ENCODE measurements at regions not wholly inside any gene's neighbourhood (a gene's known extent, or its start where the extent isn't known, plus 50 kb on each side); places are given as distances from the start of the nearest gene placed in this dataset.
A peak's percentile ranks its signal among the peaks of the same experiment; 100 is the strongest.

DNA sequence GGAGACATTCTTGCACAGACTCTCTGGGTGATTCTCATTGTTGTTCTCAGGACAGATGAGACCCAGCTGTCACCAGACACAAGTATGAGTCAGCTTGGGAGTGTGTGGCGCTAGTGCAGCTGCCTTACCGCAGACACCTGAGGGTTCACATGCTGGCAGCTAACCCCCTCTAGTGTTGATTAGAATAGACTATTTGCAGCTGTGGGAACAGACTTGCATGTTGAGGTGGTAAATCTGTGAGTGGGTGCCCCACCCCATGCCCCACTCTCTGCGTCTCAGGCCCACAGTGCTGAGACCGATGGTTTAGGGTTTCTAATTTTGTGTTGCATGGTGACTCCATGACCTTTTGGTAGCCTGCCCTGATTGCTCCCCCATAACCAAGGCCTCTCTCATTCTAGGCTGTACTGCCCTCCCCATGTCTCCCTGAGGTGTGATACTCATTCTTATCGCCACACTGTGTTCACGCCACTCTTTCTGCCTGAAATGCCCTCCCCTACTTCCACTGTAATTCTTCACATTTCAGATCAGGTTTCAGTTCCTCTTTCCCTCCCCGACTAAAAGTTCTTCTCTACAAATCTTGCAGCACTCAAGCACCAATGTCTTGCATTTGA is 73.7 kb upstream of the KIRREL3 start (continued):
- TF ChIP-seq NBN (IDR thresholded peaks at IDR 0.05) (peak; percentile 90), NFIC (IDR thresholded peaks at IDR 0.05; ENCODE audit: low read depth, low read length) (0 out of 2 replicates have a peak, but pooled peaks have one; percentile 18), CHD4 (IDR thresholded peaks at IDR 0.05) (no peak), PAX5 (IDR thresholded peaks at IDR 0.05; ENCODE audit: borderline replicate concordance, low read depth, low read length) (peak; percentile 69; the same call in 1 of the 2 replicates), NFYB (IDR thresholded peaks at IDR 0.05; ENCODE audit: insufficient read depth, low read depth, low read length) (no peak), JUND (IDR thresholded peaks at IDR 0.05; ENCODE audit: low read depth, low read length) (peak; percentile 72; the same call in 1 of the 2 replicates), RAD21 (IDR thresholded peaks at IDR 0.05; ENCODE audit: insufficient read depth, low read depth, low read length) (peak; percentile 75), YBX1 (IDR thresholded peaks at IDR 0.05) (no peak), BCL11A (IDR thresholded peaks at IDR 0.05; ENCODE audit: low read depth, low read length) (peak; percentile 83)
- TF ChIP-seq, protein P1, sequence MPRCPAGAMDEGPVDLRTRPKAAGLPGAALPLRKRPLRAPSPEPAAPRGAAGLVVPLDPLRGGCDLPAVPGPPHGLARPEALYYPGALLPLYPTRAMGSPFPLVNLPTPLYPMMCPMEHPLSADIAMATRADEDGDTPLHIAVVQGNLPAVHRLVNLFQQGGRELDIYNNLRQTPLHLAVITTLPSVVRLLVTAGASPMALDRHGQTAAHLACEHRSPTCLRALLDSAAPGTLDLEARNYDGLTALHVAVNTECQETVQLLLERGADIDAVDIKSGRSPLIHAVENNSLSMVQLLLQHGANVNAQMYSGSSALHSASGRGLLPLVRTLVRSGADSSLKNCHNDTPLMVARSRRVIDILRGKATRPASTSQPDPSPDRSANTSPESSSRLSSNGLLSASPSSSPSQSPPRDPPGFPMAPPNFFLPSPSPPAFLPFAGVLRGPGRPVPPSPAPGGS (IDR thresholded peaks at IDR 0.05; ENCODE audit: borderline replicate concordance, insufficient read depth, low read depth, low read length, poor library complexity, severe bottlenecking), result no peak
- TF ChIP-seq, protein P2, sequence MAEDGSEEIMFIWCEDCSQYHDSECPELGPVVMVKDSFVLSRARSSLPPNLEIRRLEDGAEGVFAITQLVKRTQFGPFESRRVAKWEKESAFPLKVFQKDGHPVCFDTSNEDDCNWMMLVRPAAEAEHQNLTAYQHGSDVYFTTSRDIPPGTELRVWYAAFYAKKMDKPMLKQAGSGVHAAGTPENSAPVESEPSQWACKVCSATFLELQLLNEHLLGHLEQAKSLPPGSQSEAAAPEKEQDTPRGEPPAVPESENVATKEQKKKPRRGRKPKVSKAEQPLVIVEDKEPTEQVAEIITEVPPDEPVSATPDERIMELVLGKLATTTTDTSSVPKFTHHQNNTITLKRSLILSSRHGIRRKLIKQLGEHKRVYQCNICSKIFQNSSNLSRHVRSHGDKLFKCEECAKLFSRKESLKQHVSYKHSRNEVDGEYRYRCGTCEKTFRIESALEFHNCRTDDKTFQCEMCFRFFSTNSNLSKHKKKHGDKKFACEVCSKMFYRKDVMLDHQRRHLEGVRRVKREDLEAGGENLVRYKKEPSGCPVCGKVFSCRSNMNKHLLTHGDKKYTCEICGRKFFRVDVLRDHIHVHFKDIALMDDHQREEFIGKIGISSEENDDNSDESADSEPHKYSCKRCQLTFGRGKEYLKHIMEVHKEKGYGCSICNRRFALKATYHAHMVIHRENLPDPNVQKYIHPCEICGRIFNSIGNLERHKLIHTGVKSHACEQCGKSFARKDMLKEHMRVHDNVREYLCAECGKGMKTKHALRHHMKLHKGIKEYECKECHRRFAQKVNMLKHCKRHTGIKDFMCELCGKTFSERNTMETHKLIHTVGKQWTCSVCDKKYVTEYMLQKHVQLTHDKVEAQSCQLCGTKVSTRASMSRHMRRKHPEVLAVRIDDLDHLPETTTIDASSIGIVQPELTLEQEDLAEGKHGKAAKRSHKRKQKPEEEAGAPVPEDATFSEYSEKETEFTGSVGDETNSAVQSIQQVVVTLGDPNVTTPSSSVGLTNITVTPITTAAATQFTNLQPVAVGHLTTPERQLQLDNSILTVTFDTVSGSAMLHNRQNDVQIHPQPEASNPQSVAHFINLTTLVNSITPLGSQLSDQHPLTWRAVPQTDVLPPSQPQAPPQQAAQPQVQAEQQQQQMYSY (CRISPR knock-in tag; IDR thresholded peaks at IDR 0.05), result no peak
- TF ChIP-seq, protein P3, sequence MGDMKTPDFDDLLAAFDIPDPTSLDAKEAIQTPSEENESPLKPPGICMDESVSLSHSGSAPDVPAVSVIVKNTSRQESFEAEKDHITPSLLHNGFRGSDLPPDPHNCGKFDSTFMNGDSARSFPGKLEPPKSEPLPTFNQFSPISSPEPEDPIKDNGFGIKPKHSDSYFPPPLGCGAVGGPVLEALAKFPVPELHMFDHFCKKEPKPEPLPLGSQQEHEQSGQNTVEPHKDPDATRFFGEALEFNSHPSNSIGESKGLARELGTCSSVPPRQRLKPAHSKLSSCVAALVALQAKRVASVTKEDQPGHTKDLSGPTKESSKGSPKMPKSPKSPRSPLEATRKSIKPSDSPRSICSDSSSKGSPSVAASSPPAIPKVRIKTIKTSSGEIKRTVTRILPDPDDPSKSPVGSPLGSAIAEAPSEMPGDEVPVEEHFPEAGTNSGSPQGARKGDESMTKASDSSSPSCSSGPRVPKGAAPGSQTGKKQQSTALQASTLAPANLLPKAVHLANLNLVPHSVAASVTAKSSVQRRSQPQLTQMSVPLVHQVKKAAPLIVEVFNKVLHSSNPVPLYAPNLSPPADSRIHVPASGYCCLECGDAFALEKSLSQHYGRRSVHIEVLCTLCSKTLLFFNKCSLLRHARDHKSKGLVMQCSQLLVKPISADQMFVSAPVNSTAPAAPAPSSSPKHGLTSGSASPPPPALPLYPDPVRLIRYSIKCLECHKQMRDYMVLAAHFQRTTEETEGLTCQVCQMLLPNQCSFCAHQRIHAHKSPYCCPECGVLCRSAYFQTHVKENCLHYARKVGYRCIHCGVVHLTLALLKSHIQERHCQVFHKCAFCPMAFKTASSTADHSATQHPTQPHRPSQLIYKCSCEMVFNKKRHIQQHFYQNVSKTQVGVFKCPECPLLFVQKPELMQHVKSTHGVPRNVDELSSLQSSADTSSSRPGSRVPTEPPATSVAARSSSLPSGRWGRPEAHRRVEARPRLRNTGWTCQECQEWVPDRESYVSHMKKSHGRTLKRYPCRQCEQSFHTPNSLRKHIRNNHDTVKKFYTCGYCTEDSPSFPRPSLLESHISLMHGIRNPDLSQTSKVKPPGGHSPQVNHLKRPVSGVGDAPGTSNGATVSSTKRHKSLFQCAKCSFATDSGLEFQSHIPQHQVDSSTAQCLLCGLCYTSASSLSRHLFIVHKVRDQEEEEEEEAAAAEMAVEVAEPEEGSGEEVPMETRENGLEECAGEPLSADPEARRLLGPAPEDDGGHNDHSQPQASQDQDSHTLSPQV (IDR thresholded peaks at IDR 0.05), result no peak
- TF ChIP-seq, protein P4, sequence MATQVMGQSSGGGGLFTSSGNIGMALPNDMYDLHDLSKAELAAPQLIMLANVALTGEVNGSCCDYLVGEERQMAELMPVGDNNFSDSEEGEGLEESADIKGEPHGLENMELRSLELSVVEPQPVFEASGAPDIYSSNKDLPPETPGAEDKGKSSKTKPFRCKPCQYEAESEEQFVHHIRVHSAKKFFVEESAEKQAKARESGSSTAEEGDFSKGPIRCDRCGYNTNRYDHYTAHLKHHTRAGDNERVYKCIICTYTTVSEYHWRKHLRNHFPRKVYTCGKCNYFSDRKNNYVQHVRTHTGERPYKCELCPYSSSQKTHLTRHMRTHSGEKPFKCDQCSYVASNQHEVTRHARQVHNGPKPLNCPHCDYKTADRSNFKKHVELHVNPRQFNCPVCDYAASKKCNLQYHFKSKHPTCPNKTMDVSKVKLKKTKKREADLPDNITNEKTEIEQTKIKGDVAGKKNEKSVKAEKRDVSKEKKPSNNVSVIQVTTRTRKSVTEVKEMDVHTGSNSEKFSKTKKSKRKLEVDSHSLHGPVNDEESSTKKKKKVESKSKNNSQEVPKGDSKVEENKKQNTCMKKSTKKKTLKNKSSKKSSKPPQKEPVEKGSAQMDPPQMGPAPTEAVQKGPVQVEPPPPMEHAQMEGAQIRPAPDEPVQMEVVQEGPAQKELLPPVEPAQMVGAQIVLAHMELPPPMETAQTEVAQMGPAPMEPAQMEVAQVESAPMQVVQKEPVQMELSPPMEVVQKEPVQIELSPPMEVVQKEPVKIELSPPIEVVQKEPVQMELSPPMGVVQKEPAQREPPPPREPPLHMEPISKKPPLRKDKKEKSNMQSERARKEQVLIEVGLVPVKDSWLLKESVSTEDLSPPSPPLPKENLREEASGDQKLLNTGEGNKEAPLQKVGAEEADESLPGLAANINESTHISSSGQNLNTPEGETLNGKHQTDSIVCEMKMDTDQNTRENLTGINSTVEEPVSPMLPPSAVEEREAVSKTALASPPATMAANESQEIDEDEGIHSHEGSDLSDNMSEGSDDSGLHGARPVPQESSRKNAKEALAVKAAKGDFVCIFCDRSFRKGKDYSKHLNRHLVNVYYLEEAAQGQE (IDR thresholded peaks at IDR 0.05; ENCODE audit: low read depth, low read length), result no peak

Data from GM12878 (cell line).